K562 (cell line): ENCODE measurements at regions not wholly inside any gene's neighbourhood (a gene's known extent, or its start where the extent isn't known, plus 50 kb on each side); places are given as distances from the start of the nearest gene placed in this dataset.

Experiments
- ATAC-seq: fragments of 200-7000 bp; cut with Tn5 transposase; 3 replicates; pipeline ENCODE4 v1.9.1; 2020; ENCODE audit warnings: moderate library complexity
- BruUV-seq: library from RNA; stranded (reverse); fragments of 400-500 nt; replicated peaks from 2 replicates; lab custom pipeline; 2021; lab: Mats Ljungman, UMichigan
- CTCF ChIA-PET: fragments of 300-600 bp; formaldehyde crosslinking; extraction: SDS; loops from one replicate; lab custom pipeline; 2021; ENCODE audit warnings: low intra/inter-chr PET ratio; lab: Yijun Ruan, JAX
- POLR2A ChIA-PET: fragments of 300-600, 350-650 bp; sonication (Branson Sonifier 250); formaldehyde crosslinking; extraction: SDS; loops from one replicate; lab custom pipeline; 2021; ENCODE audit warnings: antibody characterized with exemption, inconsistent platforms; lab: Yijun Ruan, JAX
- DNase-seq, 4 experiments: peaks; one replicate each; pipeline versions ENCODE4 v3.0.0 to v3.0.0-alpha.2; 2011 to 2018; ENCODE audit warnings: low spot score in 3 of 4, mixed read lengths in 3 of 4; ENCODE audit errors: extremely low read depth in 1 of 4
- FAIRE-seq: peaks from 2 replicates; lab custom pipeline; 2011; peaks lifted over from hg19 to GRCh38; lab: Jason Lieb, UNC
- H2AFZ ChIP-seq: 2 replicates; pipeline ENCODE4 v1.6.0; 2011; ENCODE audit warnings: low read depth, low read length, control low read depth, inconsistent platforms
- H3K27ac ChIP-seq: fragments of 200-600 bp; 3 replicates; pipeline ENCODE4 v1.8.0; 2011; ENCODE audit warnings: low read depth, mild to moderate bottlenecking, control low read depth, inconsistent platforms, low read length, moderate library complexity, mixed read lengths; ENCODE audit errors: extremely low read depth
- H3K27me3 ChIP-seq, 2 experiments: fragments of 300-600 bp in 1 of 2; 2 replicates in 1 of 2; 3 replicates in 1 of 2; pipeline versions ENCODE4 v1.6.0 to v1.8.0; 2011; ENCODE audit warnings: inconsistent platforms in 2 of 2, low read length in 2 of 2, mild to moderate bottlenecking in 1 of 2, mixed read lengths in 1 of 2, moderate library complexity in 1 of 2; ENCODE audit not compliant: control insufficient read depth in 2 of 2, insufficient read depth in 2 of 2
- H3K36me3 ChIP-seq: fragments of 300-600 bp; 3 replicates; pipeline ENCODE4 v1.8.0; 2011; ENCODE audit warnings: mild to moderate bottlenecking, low read length, inconsistent platforms; ENCODE audit not compliant: control insufficient read depth, insufficient read depth
- H3K4me1 ChIP-seq, 2 experiments: fragments of 200-600 bp in 1 of 2; replicated peaks in 1 of 2; 2 replicates in 1 of 2; 3 replicates in 1 of 2; pipeline versions ENCODE4 v1.5.1 to v1.8.0; 2011; ENCODE audit warnings: inconsistent platforms in 2 of 2, low read length in 2 of 2, mild to moderate bottlenecking in 1 of 2, mixed read lengths in 1 of 2, moderate library complexity in 1 of 2; ENCODE audit not compliant: control insufficient read depth in 2 of 2, insufficient read depth in 2 of 2
- H3K4me2 ChIP-seq: 2 replicates; pipeline ENCODE4 v1.6.1; 2011; ENCODE audit warnings: low read length, control low read depth, inconsistent platforms, mixed read lengths; ENCODE audit not compliant: insufficient read depth
- H3K4me3 ChIP-seq: fragments of 200-600 bp; sonication (generic), shearing (Covaris generic); 2 replicates; pipeline ENCODE4 v1.5.1; 2016; ENCODE audit warnings: control low read depth, inconsistent platforms
- H3K79me2 ChIP-seq: fragments of 200-600 bp; 3 replicates; pipeline ENCODE4 v1.8.0; 2011; ENCODE audit warnings: low read length, inconsistent platforms; ENCODE audit not compliant: control insufficient read depth, insufficient read depth
- H3K9ac ChIP-seq, 2 experiments: 2 replicates each; pipeline versions ENCODE4 v1.6.0 to v1.6.1; 2011; ENCODE audit warnings: low read depth in 2 of 2, low read length in 2 of 2, control low read depth in 1 of 2, inconsistent platforms in 1 of 2, mild to moderate bottlenecking in 1 of 2, mixed read lengths in 1 of 2; ENCODE audit not compliant: insufficient read depth in 1 of 2
- H3K9me1 ChIP-seq: one replicate; pipeline ENCODE4 v1.6.0; 2011; ENCODE audit warnings: inconsistent platforms, mild to moderate bottlenecking, low read length, moderate library complexity; ENCODE audit not compliant: control insufficient read depth, insufficient read depth
- H3K9me3 ChIP-seq: replicated peaks from 2 replicates; pipeline ENCODE4 v1.5.1; 2011; ENCODE audit warnings: low read depth, low read length, inconsistent platforms; ENCODE audit not compliant: control insufficient read depth, insufficient read depth
- H4K20me1 ChIP-seq: replicated peaks from 2 replicates; pipeline ENCODE4 v1.6.1; 2011; ENCODE audit warnings: low read length, inconsistent platforms, mixed read lengths; ENCODE audit not compliant: control insufficient read depth, insufficient read depth
- BHLHE40 ChIP-seq: IDR thresholded peaks from 2 replicates; pipeline ENCODE4 v1.6.1; 2011; ENCODE audit warnings: low read length, improper control_type of control experiment
- FOXA1 ChIP-seq: fragments of 450-650 bp; IDR thresholded peaks from 2 replicates; pipeline ENCODE4 v1.6.1; 2016; ENCODE audit warnings: mild to moderate bottlenecking, borderline replicate concordance
- MIER1 ChIP-seq: fragments of 450-650 bp; IDR thresholded peaks from 2 replicates; pipeline ENCODE4 v1.6.1; 2016; ENCODE audit warnings: antibody characterized with exemption, mild to moderate bottlenecking, low read depth
- SMARCB1 ChIP-seq: IDR thresholded peaks from 2 replicates; pipeline ENCODE4 v1.6.1; 2011; ENCODE audit warnings: improper control_type of control experiment, low read depth; ENCODE audit not compliant: insufficient read length
- ZHX1 ChIP-seq: fragments of 150-350 bp; conservative IDR thresholded peaks from 2 replicates; pipeline ENCODE4 v1.6.1; 2014; ENCODE audit warnings: low read length
- ZNF639 ChIP-seq, 2 experiments: fragments of 200-800 bp in 1 of 2; sonication (Bioruptor generic) in 1 of 2; sonication (generic) in 1 of 2; formaldehyde crosslinking in 1 of 2; IDR thresholded peaks in 1 of 2; conservative IDR thresholded peaks in 1 of 2; 2 replicates each; pipeline versions ENCODE4 v1.5.0 to v1.6.1; 2016 to 2020; ENCODE audit warnings: missing compliant biosample characterization in 1 of 2, missing genetic modification characterization in 1 of 2, missing genetic modification reagents in 1 of 2
- WGBS: fragments of 100-300 bp; shearing (Covaris generic); methylation state at CpG from one replicate; pipeline ENCODE4 v1.1.6; 2016; ENCODE audit warnings: low coverage, mixed read lengths; ENCODE audit not compliant: insufficient coverage; ENCODE audit errors: missing lambda C conversion rate; 5-methylcytosine and 5-hydroxymethylcytosine counted together
- in situ Hi-C: fragments of 300-500 bp; cut with MboI; formaldehyde crosslinking; loops from 4 replicates; pipeline ENCODE4 v1.15.0; 2018; ENCODE audit warnings: inconsistent platforms, mixed read lengths
- intact Hi-C: fragments of 100-400 bp; cut with micrococcal nuclease; formaldehyde crosslinking; loops from 2 replicates; pipeline ENCODE4 v1.14.2; 2022

GRCh38 chrX:21276736-21277433 is 97.3 kb upstream of the CNKSR2 start:
- intact Hi-C loops: no loop called here
- no peak for TF ChIP-seq FOXA1
- no peak for TF ChIP-seq ZNF639 (CRISPR knock-in tag; conservative IDR thresholded peaks at IDR 0.05 in 1 of 2, IDR thresholded peaks at IDR 0.05 in 1 of 2)
- no peak for TF ChIP-seq SMARCB1
- no peak for TF ChIP-seq MIER1
- TF ChIP-seq ZHX1: no peak
- TF ChIP-seq BHLHE40: no peak
- whole genome bisulfite sequencing: 3% methylated on average over 5 of the region's 8 CpGs

More at GRCh38 chrX:21276736-21277433, 97.3 kb upstream of the CNKSR2 start:
- Histone ChIP-seq H3K4me3 (no peak overlapping the region), H3K27me3 (no peaks in the 10 kb centered on the region), H3K36me3 (no peaks in the 10 kb centered on the region), H3K9ac (no peak overlapping the region), H3K9me1 (no peaks in the 10 kb centered on the region), H3K9me3 (no peaks in the 10 kb centered on the region), H3K4me2 (no peak overlapping the region), H2AFZ (no peak overlapping the region), H3K27ac (no peak overlapping the region), H3K79me2 (no peaks in the 10 kb centered on the region), H4K20me1 (no peaks in the 10 kb centered on the region), H3K4me1 (no peaks in the 10 kb centered on the region)
- DNase-seq: no peak
- BruUV-seq: no TSS peak
- no peak for FAIRE-seq
- in situ Hi-C loops: no loop called here
- ChIA-PET POLR2A (no interaction called here), CTCF (no interaction called here)
- ATAC-seq: no peak
